ENCODE measurements at regions not wholly inside any gene's neighbourhood (a gene's known extent, or its start where the extent isn't known, plus 50 kb on each side); places are given as distances from the start of the nearest gene placed in this dataset.

- H3K27me3 ChIP-seq: no peaks in the 10 kb centered on the region
- H3K4me3 ChIP-seq: no peak overlapping the region
- H3K36me3 ChIP-seq: no peaks in the 10 kb centered on the region
- H3K9me3 ChIP-seq: no peaks in the 10 kb centered on the region
- H3K27ac ChIP-seq: no peak overlapping the region
- H3K4me1 ChIP-seq: no peaks in the 10 kb centered on the region
- no peak for DNase-seq
- no peak for TF ChIP-seq POLR2A (IDR thresholded peaks at IDR 0.05)
- TF ChIP-seq, protein P1, sequence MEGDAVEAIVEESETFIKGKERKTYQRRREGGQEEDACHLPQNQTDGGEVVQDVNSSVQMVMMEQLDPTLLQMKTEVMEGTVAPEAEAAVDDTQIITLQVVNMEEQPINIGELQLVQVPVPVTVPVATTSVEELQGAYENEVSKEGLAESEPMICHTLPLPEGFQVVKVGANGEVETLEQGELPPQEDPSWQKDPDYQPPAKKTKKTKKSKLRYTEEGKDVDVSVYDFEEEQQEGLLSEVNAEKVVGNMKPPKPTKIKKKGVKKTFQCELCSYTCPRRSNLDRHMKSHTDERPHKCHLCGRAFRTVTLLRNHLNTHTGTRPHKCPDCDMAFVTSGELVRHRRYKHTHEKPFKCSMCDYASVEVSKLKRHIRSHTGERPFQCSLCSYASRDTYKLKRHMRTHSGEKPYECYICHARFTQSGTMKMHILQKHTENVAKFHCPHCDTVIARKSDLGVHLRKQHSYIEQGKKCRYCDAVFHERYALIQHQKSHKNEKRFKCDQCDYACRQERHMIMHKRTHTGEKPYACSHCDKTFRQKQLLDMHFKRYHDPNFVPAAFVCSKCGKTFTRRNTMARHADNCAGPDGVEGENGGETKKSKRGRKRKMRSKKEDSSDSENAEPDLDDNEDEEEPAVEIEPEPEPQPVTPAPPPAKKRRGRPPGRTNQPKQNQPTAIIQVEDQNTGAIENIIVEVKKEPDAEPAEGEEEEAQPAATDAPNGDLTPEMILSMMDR (IDR thresholded peaks at IDR 0.05): no peak
Observed at GRCh38 chr13:61021838-61022237, 393.8 kb downstream of the PCDH20 start.

- Histone ChIP-seq H3K4me3 (no peak overlapping the region), H3K4me1 (no peaks in the 10 kb centered on the region), H3K27ac (no peak overlapping the region), H3K27me3 (no peaks in the 10 kb centered on the region), H3K36me3 (no peaks in the 10 kb centered on the region), H3K9me3 (no peaks in the 10 kb centered on the region)
- TF ChIP-seq, protein P1 (IDR thresholded peaks at IDR 0.05): no peak
- no peak for TF ChIP-seq POLR2A (IDR thresholded peaks at IDR 0.05)
- DNase-seq: no peak
Observed at GRCh38 chr13:61013796-61014195, 401.9 kb downstream of the PCDH20 start.

DNA sequence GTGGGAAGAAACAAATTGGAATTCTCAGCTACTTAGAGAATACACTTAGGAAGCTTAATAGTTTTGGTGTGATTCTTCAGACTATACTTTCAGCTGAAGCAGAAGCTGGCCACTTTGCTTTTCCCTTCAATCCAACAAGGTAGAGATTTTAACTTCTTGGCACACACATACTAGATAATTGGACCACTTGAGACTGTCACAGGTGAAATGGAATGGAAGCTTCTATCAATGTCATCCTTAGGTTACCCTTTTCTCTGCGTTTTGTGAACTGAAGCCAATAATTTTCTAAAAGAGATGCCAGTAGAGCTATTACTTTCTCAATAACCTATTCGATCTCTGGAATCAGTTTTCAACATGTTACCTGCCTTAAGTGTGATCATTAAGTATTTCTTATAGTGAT, 405.3 kb downstream of the PCDH20 start:
- no peak for DNase-seq
- peaks cover 0 to 6% (median 0%) of the 10 kb centered on the region in 4 donors for H3K9me3 ChIP-seq
- H3K27ac ChIP-seq: no peak overlapping the region

GRCh38 chr13:61002686-61003085, 413.0 kb downstream of the PCDH20 start:
- Histone ChIP-seq H3K27ac (no peak overlapping the region), H3K36me3 (no peaks in the 10 kb centered on the region), H3K27me3 (no peaks in the 10 kb centered on the region), H3K4me1 (no peaks in the 10 kb centered on the region), H3K9me3 (peaks cover 0 to under 1% (median 0%) of the 10 kb centered on the region in 4 donors), H3K4me3 (no peak overlapping the region)
- DNase-seq: no peak
- TF ChIP-seq, protein P1 (IDR thresholded peaks at IDR 0.05): no peak

More for the DNA sequence above, 405.3 kb downstream of the PCDH20 start:
- Histone ChIP-seq H3K4me3 (no peak overlapping the region), H3K4me1 (no peaks in the 10 kb centered on the region), H3K27me3 (no peaks in the 10 kb centered on the region), H3K36me3 (no peaks in the 10 kb centered on the region)
- TF ChIP-seq, protein P1 (IDR thresholded peaks at IDR 0.05): no peak
- no peak for TF ChIP-seq POLR2A (IDR thresholded peaks at IDR 0.05)

- Histone ChIP-seq H3K36me3 (no peaks in the 10 kb centered on the region), H3K4me1 (no peaks in the 10 kb centered on the region), H3K4me3 (no peak overlapping the region), H3K27me3 (no peaks in the 10 kb centered on the region), H3K27ac (no peak overlapping the region), H3K9me3 (no peaks in the 10 kb centered on the region)
- TF ChIP-seq POLR2A (IDR thresholded peaks at IDR 0.05): no peak
- TF ChIP-seq, protein P1 (IDR thresholded peaks at IDR 0.05): no peak
- no peak for DNase-seq
Observed at GRCh38 chr13:60990032-60990733, 425.5 kb downstream of the PCDH20 start.

Measured in Peyer's patch (tissue), 4 donors.